ENCODE measurements at regions not wholly inside any gene's neighbourhood (a gene's known extent, or its start where the extent isn't known, plus 50 kb on each side); places are given as distances from the start of the nearest gene placed in this dataset.

DNA sequence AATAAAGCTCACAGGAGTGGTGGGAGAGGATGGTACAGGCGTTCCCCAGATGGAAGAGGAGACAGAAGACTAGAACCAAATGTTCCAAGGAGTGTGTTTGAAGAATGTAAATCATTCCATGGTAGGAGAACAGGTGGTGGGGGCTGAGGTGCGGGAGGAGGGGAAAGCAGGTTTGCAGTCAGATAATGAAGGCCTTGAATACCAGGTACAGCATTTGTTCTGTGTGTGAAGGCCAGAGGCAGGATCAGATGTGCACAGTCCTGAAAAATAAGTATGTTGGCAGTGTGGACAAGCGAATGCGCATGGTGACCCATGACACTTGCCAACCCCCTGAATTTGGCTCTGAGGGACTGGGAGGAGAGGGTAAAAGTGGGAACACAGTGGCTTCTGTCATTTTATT lies 59.9 kb upstream of the ALDH1B1 start:
- TF ChIP-seq, protein P1, sequence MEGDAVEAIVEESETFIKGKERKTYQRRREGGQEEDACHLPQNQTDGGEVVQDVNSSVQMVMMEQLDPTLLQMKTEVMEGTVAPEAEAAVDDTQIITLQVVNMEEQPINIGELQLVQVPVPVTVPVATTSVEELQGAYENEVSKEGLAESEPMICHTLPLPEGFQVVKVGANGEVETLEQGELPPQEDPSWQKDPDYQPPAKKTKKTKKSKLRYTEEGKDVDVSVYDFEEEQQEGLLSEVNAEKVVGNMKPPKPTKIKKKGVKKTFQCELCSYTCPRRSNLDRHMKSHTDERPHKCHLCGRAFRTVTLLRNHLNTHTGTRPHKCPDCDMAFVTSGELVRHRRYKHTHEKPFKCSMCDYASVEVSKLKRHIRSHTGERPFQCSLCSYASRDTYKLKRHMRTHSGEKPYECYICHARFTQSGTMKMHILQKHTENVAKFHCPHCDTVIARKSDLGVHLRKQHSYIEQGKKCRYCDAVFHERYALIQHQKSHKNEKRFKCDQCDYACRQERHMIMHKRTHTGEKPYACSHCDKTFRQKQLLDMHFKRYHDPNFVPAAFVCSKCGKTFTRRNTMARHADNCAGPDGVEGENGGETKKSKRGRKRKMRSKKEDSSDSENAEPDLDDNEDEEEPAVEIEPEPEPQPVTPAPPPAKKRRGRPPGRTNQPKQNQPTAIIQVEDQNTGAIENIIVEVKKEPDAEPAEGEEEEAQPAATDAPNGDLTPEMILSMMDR (conservative IDR thresholded peaks at IDR 0.05 in 1 of 2, IDR thresholded peaks at IDR 0.05 in 1 of 2; ENCODE audit: extremely low read depth in 1 of 2, insufficient read depth in 1 of 2, low read depth in 1 of 2, low read length in 2 of 2), result no peak
- no peak for TF ChIP-seq EZH2 (IDR thresholded peaks at IDR 0.05; ENCODE audit: borderline replicate concordance, low read length)

Measured in mammary epithelial cell (primary cell).